HG02943 (cell line): ENCODE measurements at regions not wholly inside any gene's neighbourhood (a gene's known extent, or its start where the extent isn't known, plus 50 kb on each side); places are given as distances from the start of the nearest gene placed in this dataset.
"Not testable (repeated sequence)": the region's sequence is repeated elsewhere in the genome, so short reads cannot be mapped to it uniquely, and the experiment has no call there.

Experiments used
- ATAC-seq: cut with Tn5 transposase; IDR thresholded peaks from one replicate; pipeline ENCODE4 v1.9.1; 2021; ENCODE audit warnings: mild to moderate bottlenecking, low read depth, moderate library complexity; ENCODE audit not compliant: unreplicated experiment

DNA sequence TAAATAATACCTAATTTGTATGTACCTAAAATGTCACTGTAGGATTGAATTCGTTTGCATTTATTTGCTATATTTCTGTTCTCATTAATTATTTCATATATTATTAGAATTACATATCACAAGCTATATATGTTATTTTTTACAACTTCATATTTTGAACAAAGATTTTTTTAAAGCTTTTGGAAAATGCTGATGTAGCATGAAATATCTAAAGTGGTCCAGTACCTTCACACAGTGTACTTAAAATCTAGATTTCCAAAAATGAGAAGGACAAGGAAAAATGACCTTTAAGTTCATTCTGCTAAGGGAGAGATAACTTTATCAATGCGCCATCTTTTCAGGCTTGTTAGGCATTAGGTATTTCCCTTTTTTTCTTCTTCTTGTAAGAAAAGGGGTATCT is 71.8 kb downstream of the LARP7 start:
- ATAC-seq, result no peak

DNA sequence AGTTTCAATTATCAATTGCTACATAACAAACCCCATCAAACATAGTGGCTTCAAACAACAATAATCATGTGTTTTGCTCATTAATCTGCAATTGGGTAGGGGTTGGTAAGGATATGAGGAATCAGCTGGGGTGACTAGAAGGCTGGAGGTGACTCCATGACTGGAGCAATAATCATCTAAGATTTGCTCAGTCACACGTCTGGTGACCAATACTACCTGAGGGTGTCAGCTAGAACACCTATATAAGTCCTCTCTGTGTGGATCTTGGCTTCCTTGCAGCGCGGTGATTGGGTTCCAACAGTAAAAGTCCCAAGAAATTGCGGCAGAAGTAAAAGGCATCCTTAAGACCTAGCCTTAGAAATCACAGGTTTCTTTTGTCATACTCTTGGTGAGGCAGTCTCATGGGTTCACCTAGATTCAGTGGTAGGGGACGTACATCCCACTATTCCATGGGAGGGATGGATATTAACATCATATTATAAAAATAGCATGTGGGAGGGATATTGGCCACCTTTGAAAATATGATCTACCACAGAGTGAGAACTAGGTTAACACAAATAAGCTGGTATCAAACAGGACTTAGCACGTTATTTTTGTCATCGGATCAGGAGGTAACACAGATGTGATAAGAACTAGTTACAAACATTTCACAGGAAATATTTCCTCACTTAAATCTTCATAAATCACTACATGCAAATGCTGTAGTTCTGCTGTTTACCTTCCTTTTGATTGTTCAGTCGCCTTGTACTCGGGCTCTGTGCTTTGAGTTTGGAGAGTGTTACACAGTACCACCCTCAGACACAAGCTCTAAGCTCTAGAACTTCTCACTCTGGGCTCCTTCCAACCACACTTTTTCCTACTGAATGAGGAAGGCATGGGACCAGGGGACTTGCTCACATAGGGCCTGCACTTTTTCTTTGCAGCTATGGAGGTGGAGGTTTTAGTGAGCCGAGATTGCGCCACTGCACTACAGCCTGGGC is 78.3 kb downstream of the LARP7 start:
- ATAC-seq, result no peak

DNA sequence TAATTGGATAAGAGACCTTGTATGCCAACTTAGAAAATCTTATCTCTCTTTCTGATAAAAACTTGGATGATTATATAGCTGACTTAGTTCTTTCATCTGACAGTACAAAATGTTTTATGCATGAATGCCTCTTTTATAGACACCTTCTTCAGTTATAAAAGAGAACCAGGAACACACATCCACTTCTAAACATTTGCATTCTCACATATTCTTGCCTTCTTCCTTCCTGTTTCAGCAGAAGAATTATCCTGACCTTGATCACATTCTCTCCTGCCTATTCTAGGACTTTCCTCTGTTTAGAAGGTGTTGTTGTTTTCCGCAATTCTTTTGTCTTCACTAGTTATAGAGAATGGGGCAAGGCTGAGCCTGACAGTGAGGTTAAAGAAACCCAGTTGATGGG is 80.9 kb downstream of the LARP7 start:
- no peak for ATAC-seq

DNA sequence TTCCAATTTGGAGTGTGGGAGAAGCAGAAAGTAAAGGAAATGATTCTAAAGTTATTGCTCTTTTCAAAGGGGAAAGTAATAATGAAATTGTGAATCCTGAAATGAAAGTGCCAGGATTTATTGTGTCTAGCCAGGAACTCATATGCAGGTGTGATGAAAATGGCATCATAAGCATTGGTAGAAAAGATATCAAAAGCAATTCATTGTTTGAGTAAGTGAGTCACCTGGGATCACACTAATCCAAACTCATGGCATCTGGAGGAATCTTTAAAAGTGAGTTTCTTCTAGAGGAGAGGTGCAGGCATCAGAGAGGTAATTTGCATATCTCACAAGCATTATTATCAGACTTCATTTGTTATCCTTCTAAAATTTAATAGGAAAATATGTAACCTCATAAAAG is 84.7 kb downstream of the LARP7 start:
- ATAC-seq, result no peak

DNA sequence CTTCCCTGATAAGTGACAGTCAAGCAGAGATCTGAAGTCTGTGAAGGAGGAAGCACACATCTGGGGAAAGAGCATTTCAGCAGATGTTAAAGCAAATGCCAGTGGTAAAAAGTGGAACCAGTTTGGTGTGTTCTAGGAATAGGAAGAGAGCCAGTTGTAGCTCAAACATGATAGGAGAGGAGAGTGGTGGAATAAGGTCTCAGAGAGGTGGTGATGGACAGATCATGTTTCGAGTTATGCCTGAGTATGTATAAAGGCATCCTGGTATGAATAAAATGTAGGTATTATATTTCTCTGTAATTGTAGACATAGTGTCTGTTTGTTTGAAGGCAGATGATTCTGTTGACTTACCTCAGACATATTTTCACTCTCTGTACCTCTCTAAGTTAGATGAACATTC is 89.1 kb downstream of the LARP7 start:
- no peak for ATAC-seq

DNA sequence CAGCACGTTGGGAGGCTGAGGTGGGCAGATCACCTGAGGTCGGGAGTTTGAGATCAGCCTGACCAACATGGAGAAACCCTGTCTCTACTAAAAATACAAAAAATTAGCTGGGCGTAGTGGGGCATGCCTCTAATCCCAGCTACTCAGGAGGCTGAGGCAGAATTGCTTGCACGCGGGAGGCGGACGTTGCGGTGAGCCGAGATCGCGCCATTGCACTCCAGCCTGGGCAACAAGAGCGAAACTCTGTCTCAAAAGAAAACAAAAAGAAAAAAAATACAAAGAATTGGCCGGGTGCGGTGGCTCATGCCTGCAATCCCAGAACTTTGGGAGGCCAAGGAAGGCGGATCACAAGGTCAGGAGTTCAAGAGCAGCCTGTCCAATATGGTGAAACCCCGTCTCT is 90.8 kb downstream of the LARP7 start:
- ATAC-seq, result not testable (repeated sequence)

DNA sequence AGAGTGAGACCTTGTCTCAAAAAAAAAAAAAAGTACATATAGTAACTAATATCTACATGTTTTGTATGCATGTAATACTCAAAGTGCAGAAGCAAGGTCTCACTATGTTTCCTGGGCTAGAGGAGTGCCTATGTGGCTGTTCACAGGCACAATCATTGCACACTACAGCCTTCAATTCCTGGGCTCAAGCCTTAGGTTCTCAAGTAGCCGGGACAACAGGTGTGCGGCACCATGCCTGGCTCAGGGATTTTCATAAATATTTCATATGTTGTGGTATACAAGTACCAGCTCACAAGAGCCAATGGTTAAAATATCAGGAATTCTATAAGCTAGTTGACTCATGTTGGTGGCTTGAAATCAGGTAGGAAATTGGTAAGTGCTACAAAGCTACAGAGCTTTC is 94.8 kb downstream of the LARP7 start:
- no peak for ATAC-seq

DNA sequence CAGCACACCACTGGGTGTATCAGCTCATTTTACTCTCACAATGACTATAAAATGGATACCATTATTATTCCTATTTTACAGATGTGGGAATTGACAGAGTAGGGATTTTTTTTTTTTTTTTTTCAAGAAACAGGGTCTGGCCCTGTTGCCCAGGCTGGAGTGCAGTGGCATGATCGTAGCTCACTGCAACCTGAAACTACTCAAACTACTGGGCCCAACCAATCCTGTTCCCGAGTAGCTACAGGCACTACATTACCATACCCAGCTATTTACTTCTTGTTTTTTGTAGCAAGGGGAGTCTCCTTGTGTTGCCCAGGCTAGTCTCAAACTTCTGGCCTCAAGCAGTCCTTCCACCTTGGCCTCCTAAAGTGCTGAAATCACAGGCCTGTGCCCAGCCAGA is 95.2 kb downstream of the LARP7 start:
- ATAC-seq, result no peak

DNA sequence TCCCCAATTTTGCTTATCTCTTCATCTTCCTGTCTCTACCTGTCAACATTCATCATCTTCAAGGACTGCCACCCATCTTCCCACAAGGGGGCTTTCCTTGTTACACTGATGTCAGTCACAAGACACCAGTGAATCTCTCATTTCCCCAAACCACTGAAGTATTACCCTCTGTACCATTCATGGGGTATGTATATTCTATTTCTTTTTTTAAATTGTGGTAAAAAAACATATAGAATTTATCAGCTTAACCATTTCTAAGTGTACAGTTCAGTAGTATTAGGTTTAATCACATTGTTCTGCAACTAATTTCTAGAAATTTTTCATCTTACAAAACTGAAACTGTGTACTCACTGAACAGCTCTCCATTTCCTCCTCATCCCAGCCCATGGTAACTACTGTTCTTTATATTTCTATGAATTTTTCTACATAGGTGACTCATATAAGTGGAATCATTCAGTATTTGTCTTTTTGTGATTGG is 98.6 kb downstream of the LARP7 start:
- peak; percentile 58 for ATAC-seq

DNA sequence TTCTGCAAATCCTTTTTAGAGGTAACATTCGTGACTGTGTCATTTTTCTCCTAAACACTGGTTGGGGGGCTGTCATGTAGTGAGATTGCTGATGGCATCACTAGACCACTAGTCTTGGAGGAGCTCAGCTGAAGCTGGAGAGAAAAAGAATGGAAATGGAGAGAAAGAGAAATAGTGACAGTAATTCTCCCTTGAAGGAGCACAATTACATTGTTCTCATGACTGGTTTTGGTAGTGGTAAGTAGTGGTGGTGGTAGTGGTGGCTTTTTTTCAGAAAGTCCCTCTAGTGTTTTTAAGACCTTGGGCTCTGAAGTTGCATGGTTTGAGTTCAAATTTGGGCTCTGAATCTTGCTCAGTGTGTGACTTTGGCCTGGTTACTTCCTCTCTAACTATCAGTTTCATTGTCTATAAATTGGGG is 99.8 kb downstream of the LARP7 start:
- no peak for ATAC-seq

DNA sequence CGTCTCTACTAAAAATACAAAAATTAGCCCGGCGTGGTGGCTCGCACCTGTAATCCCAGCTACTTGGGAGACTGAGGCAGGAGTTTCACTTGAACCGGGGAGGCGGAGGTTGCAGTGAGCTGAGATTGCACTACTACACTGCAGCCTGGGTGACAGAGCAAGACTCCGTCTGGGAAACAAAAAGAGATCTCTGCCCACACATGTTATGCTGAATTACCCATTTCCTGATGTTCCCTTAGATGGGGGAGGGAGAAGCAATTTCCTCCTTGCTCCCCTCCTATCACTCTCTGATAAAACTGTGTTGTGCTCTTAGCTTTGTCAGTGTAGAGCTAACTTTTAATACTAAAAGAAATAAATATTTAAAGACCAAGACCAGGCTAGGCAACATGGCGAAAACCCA is 102.5 kb downstream of the LARP7 start:
- no peak for ATAC-seq

DNA sequence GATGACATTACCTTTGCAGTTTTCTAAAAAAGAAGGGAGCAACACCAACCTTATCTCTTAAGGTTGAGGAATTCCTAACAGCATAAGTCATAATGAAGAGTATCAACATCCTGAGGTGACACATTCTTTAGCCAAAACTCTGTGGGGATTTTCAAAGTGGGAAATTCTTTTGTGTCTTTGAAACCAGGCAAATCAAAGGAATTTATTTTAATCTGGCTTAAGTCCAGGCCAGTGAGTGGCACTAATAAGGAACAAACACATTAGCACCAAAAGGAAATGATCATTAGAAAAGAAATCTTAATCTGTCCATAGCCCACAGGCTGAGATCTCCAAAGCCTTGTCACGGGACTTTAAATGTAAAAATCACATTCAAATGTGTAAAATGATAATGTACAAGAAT is 110.1 kb downstream of the LARP7 start:
- no peak for ATAC-seq

DNA sequence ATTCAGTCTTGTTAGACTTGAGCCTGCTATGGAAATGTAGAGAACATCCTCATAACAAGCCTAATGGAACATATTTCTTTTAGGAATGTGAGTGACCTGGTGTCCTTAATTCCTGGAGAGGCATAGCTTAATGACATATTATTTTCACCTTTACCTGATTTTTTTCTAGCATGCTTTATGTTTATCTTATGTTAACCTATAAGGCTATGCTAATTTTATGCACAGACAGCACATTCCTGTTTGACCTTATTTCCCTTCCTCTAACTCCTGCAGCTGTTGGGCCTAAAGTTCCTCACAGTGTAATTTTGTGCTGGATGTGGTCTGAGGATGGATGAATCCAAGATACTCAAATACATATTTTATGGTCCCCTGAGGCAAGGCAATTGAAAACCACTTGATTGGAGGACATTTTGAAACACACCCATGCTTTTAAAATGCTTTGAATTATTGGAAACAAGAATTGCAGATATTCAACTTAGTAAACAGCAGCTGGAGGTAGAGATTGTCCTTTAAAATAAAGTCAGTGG is 111.5 kb downstream of the LARP7 start:
- no peak for ATAC-seq

DNA sequence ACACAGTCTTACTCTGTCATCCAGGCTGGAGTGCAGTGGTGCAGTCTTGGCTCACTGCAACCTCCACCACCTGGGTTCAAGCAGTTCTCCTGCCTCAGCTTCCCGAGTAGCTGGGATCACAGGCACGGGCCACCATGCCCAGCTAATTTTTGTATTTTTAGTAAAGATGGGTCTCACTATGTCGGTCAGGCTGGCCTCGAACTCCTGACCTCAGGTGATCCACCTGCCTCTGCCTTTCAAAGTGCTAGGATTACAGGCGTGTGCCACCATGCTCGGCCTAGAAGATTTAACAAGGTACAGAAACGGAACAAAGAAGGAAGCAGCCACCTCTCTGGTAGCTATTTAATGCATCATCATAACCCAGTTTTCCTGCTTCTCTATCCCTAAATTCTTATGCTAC is 113.8 kb downstream of the LARP7 start:
- not testable (repeated sequence) for ATAC-seq

DNA sequence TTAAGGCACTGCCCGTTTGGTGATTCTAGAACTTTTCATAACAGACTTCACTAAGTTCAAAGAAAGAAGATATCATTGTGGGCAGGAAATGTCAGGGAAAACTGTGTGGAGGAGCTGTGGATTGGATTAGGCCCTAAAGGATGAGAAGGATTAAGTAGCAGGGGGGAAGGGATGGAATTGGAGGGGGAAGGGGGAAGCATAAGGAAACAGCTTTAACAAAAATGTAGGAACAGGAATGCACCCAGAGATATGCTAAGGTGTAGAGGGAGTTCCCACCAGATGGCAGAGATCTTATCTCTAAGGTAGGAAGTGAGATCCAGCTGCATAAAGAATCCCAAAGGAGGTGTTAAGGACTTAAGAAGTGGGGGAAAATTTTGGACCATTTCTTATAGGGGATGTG is 114.5 kb downstream of the LARP7 start:
- ATAC-seq, result no peak

DNA sequence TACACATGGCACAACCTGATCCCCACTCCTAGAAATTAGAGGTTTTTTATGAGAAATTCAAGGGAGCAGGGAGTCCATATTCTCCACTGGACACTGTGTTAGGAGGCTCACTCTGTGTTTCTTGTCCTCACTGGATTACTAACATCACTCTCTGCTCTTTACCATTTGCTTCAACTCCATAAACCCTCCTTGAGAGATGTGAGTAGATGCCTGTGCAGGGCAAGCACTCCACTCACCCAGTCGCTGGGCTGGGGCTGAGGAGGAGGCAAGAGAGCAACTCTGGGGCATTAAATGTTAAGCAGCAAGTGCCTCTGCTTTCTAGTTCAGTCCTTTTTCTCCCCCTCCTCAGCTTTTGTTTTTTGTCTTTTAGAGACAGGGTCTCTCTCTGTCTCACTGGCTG is 115.1 kb downstream of the LARP7 start:
- no peak for ATAC-seq

DNA sequence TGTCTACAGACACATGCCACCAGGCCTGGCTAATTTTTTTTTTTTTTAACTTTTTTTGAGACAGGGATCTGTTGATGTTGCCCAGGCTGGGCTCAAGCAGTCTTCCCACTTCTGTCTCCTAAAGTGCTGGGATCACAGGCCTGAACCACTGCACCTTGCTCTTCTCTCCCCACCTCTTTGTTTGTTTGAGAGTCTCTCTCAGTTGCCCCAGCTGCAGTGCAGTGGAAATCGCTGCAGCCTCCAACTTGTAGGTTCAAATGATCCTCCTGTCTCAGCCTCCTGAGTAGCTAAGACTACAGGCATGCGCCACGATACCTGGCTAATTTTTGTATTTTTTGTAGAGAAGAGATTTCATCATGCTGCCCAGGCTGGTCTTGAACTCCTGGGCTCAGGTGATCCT is 115.6 kb downstream of the LARP7 start:
- no peak for ATAC-seq

DNA sequence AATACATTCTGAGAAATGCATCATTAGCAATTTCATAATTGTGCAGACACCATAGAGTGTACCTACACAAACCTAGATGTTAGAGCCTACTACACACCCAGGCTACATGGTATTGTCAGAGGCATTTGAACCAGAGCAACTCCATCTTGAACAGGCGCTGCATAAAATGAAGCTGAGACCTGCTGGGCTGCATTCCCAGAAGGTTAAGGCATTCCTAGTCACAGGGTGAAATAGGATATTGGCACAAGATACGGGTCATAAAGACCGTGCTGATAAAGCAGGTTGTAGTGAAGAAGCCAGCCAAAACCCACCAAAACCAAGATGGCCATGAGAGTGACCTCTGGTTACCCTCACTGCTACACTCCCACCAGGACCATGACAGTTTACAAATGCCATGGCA is 116.4 kb downstream of the LARP7 start:
- ATAC-seq, result no peak

DNA sequence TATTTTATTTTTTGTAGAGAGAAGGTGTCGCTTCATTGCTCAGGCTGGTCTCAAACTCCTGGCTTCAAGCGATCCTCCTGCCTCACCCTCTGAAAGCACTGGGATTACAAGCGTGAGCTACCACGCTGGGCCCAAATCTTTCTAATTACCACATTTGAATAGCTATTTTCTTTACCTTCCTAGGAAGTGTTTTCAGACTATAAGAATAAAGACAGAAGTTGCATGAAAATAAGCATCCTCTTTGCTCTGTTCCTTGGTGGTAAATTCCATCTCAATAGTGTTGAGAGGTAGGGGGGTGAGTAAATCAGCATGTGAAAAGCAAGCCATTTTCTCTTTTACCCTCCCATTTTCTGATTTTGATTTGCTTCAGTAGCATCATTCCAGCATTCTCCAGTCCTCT is 122.4 kb downstream of the LARP7 start:
- no peak for ATAC-seq

DNA sequence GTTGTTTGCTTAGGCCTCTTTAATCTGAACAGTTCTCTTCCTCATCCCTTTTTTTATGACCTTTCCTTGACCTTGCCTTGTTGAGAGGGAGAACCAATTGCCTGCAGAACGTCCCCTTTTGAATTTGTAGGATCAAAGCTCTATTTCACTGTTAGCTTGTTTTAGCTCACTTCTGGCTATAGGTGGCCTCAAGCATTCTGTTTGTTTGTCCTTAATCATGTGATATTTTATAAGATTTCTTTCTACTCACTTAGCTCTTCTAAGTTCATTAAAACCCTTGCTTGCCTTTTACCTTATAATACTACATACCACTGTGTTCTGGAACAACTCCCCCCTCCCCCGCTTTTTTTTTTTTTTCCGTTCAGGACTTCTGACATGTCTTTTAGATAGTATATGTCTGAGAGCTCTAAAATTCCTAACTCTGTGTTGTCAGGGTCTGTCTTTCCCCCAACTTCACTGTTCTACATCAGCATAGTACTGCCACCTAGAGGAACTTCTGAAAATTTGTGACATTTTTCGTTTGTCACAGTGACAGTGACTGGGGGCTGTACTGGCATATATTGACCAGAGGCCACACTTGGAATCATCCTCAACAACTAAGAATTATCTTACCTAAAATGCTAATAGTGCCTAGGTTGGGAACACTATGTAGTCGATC is 128.5 kb downstream of the LARP7 start:
- peak; percentile 57 for ATAC-seq

DNA sequence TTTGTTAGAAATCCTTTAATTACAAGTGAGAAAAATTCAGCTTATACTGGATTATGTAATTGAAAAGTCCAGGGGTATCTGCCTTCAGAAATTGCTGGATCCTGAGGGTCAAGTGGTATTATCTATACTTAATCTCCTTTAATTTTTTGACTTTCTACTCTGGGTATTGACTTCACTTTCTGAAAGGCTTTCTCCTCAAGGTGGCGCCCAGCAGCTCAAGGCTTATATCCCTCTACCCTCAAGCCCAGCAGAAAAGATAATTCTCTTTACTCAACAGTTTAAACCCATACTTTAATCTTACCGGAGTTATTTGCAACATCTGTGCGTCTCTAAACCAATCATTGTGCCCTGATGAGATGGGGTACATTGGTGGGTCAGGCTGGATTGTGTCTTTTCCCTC is 129.5 kb downstream of the LARP7 start:
- ATAC-seq, result no peak

DNA sequence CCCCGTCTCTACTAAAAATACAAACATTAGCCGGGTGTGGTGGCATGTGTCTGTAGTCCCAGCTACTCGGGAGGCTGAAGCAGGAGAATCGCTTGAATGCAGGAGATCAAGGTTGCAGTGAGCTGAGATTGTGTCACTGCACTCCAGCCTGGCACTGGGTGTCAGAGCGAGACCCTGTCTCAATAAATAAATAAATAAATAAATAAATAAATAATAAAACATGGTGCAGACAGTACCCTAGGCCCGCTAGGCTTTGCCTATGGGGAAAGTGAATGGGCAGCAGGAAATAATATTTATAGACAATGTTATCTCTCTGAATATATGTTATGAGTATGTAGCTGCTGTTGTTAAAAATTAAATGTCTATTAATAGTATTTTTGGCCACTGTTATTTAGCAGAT is 130.4 kb downstream of the LARP7 start:
- ATAC-seq, result no peak
